Type B pancreatic cell (in vitro differentiated cells): ENCODE measurements at regions not wholly inside any gene's neighbourhood (a gene's known extent, or its start where the extent isn't known, plus 50 kb on each side); places are given as distances from the start of the nearest gene placed in this dataset.

ENCODE experiments used
- DNase-seq: peaks from one replicate; pipeline ENCODE4 v3.0.0; 2021; ENCODE audit warnings: mixed read lengths; ENCODE audit not compliant: unreplicated experiment; ENCODE audit errors: extremely low spot score
- H3K27ac Mint-ChIP-seq: 2 replicates; pipeline ENCODE4 v1.8.0; 2021; ENCODE audit warnings: mild to moderate bottlenecking, mixed read lengths
- H3K27me3 Mint-ChIP-seq: 2 replicates; pipeline ENCODE4 v1.8.0; 2021; ENCODE audit warnings: mixed read lengths
- H3K36me3 Mint-ChIP-seq: 2 replicates; pipeline ENCODE4 v1.8.0; 2021; ENCODE audit warnings: mixed read lengths
- H3K4me1 Mint-ChIP-seq: one replicate; pipeline ENCODE4 v1.8.0; 2021; ENCODE audit warnings: mixed read lengths; ENCODE audit not compliant: unreplicated experiment
- H3K4me3 Mint-ChIP-seq: 2 replicates; pipeline ENCODE4 v1.8.0; 2021; ENCODE audit warnings: mild to moderate bottlenecking, mixed read lengths
- H3K9me3 Mint-ChIP-seq: 2 replicates; pipeline ENCODE4 v1.8.0; 2021; ENCODE audit warnings: mixed read lengths
- TF ChIP-seq, protein P1 (sequence below): fragments of 200-600 bp; sonication (generic); conservative IDR thresholded peaks from 2 replicates; pipeline ENCODE4 v1.5.0; 2021; ENCODE audit warnings: antibody characterized with exemption, mild to moderate bottlenecking

GRCh38 chr1:17877316-17877715 lies 122.2 kb downstream of the ACTL8 start:
- TF ChIP-seq, protein P1, sequence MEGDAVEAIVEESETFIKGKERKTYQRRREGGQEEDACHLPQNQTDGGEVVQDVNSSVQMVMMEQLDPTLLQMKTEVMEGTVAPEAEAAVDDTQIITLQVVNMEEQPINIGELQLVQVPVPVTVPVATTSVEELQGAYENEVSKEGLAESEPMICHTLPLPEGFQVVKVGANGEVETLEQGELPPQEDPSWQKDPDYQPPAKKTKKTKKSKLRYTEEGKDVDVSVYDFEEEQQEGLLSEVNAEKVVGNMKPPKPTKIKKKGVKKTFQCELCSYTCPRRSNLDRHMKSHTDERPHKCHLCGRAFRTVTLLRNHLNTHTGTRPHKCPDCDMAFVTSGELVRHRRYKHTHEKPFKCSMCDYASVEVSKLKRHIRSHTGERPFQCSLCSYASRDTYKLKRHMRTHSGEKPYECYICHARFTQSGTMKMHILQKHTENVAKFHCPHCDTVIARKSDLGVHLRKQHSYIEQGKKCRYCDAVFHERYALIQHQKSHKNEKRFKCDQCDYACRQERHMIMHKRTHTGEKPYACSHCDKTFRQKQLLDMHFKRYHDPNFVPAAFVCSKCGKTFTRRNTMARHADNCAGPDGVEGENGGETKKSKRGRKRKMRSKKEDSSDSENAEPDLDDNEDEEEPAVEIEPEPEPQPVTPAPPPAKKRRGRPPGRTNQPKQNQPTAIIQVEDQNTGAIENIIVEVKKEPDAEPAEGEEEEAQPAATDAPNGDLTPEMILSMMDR: no peak
- no peaks in the 10 kb centered on the region for H3K4me1 Mint-ChIP-seq
- no peaks in the 10 kb centered on the region for H3K36me3 Mint-ChIP-seq
- DNase-seq: no peak
- H3K4me3 Mint-ChIP-seq: no peak overlapping the region
- H3K27ac Mint-ChIP-seq: no peak overlapping the region
- H3K27me3 Mint-ChIP-seq: peaks cover 33% of the 10 kb centered on the region
- no peaks in the 10 kb centered on the region for H3K9me3 Mint-ChIP-seq

GRCh38 chr1:17877896-17878295 lies 122.8 kb downstream of the ACTL8 start:
- TF ChIP-seq, protein P1: no peak
- H3K27ac Mint-ChIP-seq: peak overlapping the region; percentile 9
- H3K4me1 Mint-ChIP-seq: no peaks in the 10 kb centered on the region
- no peak overlapping the region for H3K4me3 Mint-ChIP-seq
- no peaks in the 10 kb centered on the region for H3K36me3 Mint-ChIP-seq
- peaks cover 36% of the 10 kb centered on the region for H3K27me3 Mint-ChIP-seq
- no peak for DNase-seq
- no peaks in the 10 kb centered on the region for H3K9me3 Mint-ChIP-seq

GRCh38 chr1:17878837-17879236 lies 123.7 kb downstream of the ACTL8 start:
- H3K27me3 Mint-ChIP-seq: peaks cover 43% of the 10 kb centered on the region
- no peak overlapping the region for H3K27ac Mint-ChIP-seq
- H3K4me1 Mint-ChIP-seq: no peaks in the 10 kb centered on the region
- H3K36me3 Mint-ChIP-seq: no peaks in the 10 kb centered on the region
- TF ChIP-seq, protein P1: no peak
- no peaks in the 10 kb centered on the region for H3K9me3 Mint-ChIP-seq
- DNase-seq: no peak
- no peak overlapping the region for H3K4me3 Mint-ChIP-seq

GRCh38 chr1:17880449-17880848 lies 125.3 kb downstream of the ACTL8 start:
- Mint-ChIP-seq H3K4me3 (no peak overlapping the region), H3K9me3 (no peaks in the 10 kb centered on the region), H3K27ac (no peak overlapping the region), H3K36me3 (no peaks in the 10 kb centered on the region), H3K27me3 (peaks cover 45% of the 10 kb centered on the region), H3K4me1 (no peaks in the 10 kb centered on the region)
- TF ChIP-seq, protein P1: no peak
- DNase-seq: no peak

GRCh38 chr1:17881761-17882160 lies 126.6 kb downstream of the ACTL8 start:
- Mint-ChIP-seq H3K4me3 (no peak overlapping the region), H3K27me3 (peaks cover 45% of the 10 kb centered on the region), H3K9me3 (no peaks in the 10 kb centered on the region), H3K36me3 (no peaks in the 10 kb centered on the region), H3K27ac (no peak overlapping the region), H3K4me1 (no peaks in the 10 kb centered on the region)
- TF ChIP-seq, protein P1: no peak
- no peak for DNase-seq

GRCh38 chr1:17883136-17883535 lies 128.0 kb downstream of the ACTL8 start:
- no peaks in the 10 kb centered on the region for H3K9me3 Mint-ChIP-seq
- no peaks in the 10 kb centered on the region for H3K36me3 Mint-ChIP-seq
- TF ChIP-seq, protein P1: no peak
- H3K4me1 Mint-ChIP-seq: no peaks in the 10 kb centered on the region
- H3K4me3 Mint-ChIP-seq: no peak overlapping the region
- DNase-seq: no peak
- H3K27ac Mint-ChIP-seq: no peak overlapping the region
- peaks cover 39% of the 10 kb centered on the region for H3K27me3 Mint-ChIP-seq
